Karpas-422 (cell line): ENCODE measurements at regions not wholly inside any gene's neighbourhood (a gene's known extent, or its start where the extent isn't known, plus 50 kb on each side); places are given as distances from the start of the nearest gene placed in this dataset.
A peak's percentile ranks its signal among the peaks of the same experiment; 100 is the strongest.
"Not testable (repeated sequence)": the region's sequence is repeated elsewhere in the genome, so short reads cannot be mapped to it uniquely, and the experiment has no call there.

Experiments used
- DNase-seq: peaks from one replicate; pipeline ENCODE4 v3.0.0-alpha.2; 2015
- H2AFZ ChIP-seq: fragments of 200-600 bp; sonication (generic); 2 replicates; pipeline ENCODE4 v1.6.1; 2014; ENCODE audit warnings: antibody characterized with exemption, low read length, mixed read lengths
- H3K27ac ChIP-seq: fragments of 200-600 bp; sonication (generic); 2 replicates; pipeline ENCODE4 v1.5.1; 2014; ENCODE audit warnings: mild to moderate bottlenecking, low read length, moderate library complexity
- H3K27me3 ChIP-seq: fragments of 200-600 bp; sonication (generic); 2 replicates; pipeline ENCODE4 v1.6.1; 2014; ENCODE audit warnings: low read length, mixed read lengths
- H3K36me3 ChIP-seq: fragments of 200-600 bp; sonication (generic); 2 replicates; pipeline ENCODE4 v1.6.1; 2014; ENCODE audit warnings: low read length, mixed read lengths; ENCODE audit not compliant: insufficient read depth
- H3K4me1 ChIP-seq: fragments of 200-600 bp; sonication (generic); 2 replicates; pipeline ENCODE4 v1.6.1; 2014; ENCODE audit warnings: mild to moderate bottlenecking, low read length, mixed read lengths
- H3K4me2 ChIP-seq: fragments of 200-600 bp; sonication (generic); 2 replicates; pipeline ENCODE4 v1.6.1; 2014; ENCODE audit warnings: low read length, low read depth, mild to moderate bottlenecking; ENCODE audit not compliant: poor library complexity, severe bottlenecking
- H3K4me3 ChIP-seq: fragments of 200-600 bp; sonication (generic); 2 replicates; pipeline ENCODE4 v1.5.1; 2014; ENCODE audit warnings: mild to moderate bottlenecking, antibody characterized with exemption, low read length, mixed read lengths
- H3K79me2 ChIP-seq: fragments of 200-600 bp; sonication (generic); 2 replicates; pipeline ENCODE4 v1.6.1; 2014; ENCODE audit warnings: mild to moderate bottlenecking, low read length, mixed read lengths
- H3K9ac ChIP-seq: fragments of 200-600 bp; sonication (generic); 2 replicates; pipeline ENCODE4 v1.6.0; 2014; ENCODE audit warnings: low read length
- H3K9me2 ChIP-seq: fragments of 200-600 bp; sonication (generic), shearing (Covaris generic); replicated peaks from 2 replicates; pipeline ENCODE4 v1.6.0; 2014; ENCODE audit warnings: mild to moderate bottlenecking, low read length, moderate library complexity; ENCODE audit not compliant: insufficient read depth
- H3K9me3 ChIP-seq: fragments of 300-700, 200-600 bp; sonication (generic); 2 replicates; pipeline ENCODE4 v1.6.1; 2014; ENCODE audit warnings: low read length, mixed read lengths
- H4K20me1 ChIP-seq: fragments of 200-600 bp; sonication (generic); 2 replicates; pipeline ENCODE4 v1.6.1; 2014; ENCODE audit warnings: mild to moderate bottlenecking, antibody characterized with exemption, low read length, low read depth; ENCODE audit not compliant: insufficient read depth

- Histone ChIP-seq H3K9ac (no peak overlapping the region), H2AFZ (no peak overlapping the region), H3K79me2 (no peaks in the 10 kb centered on the region), H3K4me3 (no peak overlapping the region), H3K4me1 (0 out of 2 replicates have a peak, but pooled peaks cover 3% of the 10 kb centered on the region), H3K9me3 (no peaks in the 10 kb centered on the region), H3K27me3 (no peaks in the 10 kb centered on the region), H3K9me2 (no peaks in the 10 kb centered on the region), H3K36me3 (no peaks in the 10 kb centered on the region), H3K27ac (no peak overlapping the region), H4K20me1 (no peaks in the 10 kb centered on the region), H3K4me2 (no peak overlapping the region)
- no peak for DNase-seq
These were observed 1691.6 kb upstream of the LRRTM3 start for GRCh38 chr10:65234261-65234660.

- H3K27ac ChIP-seq = no peak overlapping the region
- H3K27me3 ChIP-seq = no peaks in the 10 kb centered on the region
- no peak overlapping the region for H3K9ac ChIP-seq
- H3K4me3 ChIP-seq = no peak overlapping the region
- H3K9me2 ChIP-seq = no peaks in the 10 kb centered on the region
- H3K9me3 ChIP-seq = no peaks in the 10 kb centered on the region
- H4K20me1 ChIP-seq = no peaks in the 10 kb centered on the region
- no peaks in the 10 kb centered on the region for H3K36me3 ChIP-seq
- 0 out of 2 replicates have a peak, but pooled peaks cover 3% of the 10 kb centered on the region for H3K4me1 ChIP-seq
- peak overlapping the region; percentile 57; the same call in 1 of the 2 replicates for H2AFZ ChIP-seq
- no peak for DNase-seq
- H3K79me2 ChIP-seq = no peaks in the 10 kb centered on the region
- H3K4me2 ChIP-seq = no peak overlapping the region
These were observed 1690.6 kb upstream of the LRRTM3 start for GRCh38 chr10:65235266-65235665.

- Histone ChIP-seq H3K27me3 (no peaks in the 10 kb centered on the region), H3K9ac (no peak overlapping the region), H3K27ac (no peak overlapping the region), H3K36me3 (no peaks in the 10 kb centered on the region), H4K20me1 (no peaks in the 10 kb centered on the region), H3K9me3 (no peaks in the 10 kb centered on the region), H3K4me3 (no peak overlapping the region), H3K79me2 (no peaks in the 10 kb centered on the region), H3K9me2 (no peaks in the 10 kb centered on the region), H2AFZ (peak overlapping the region; percentile 57; the same call in 1 of the 2 replicates), H3K4me2 (no peak overlapping the region), H3K4me1 (0 out of 2 replicates have a peak, but pooled peaks cover 3% of the 10 kb centered on the region)
- DNase-seq = no peak
These were observed 1690.0 kb upstream of the LRRTM3 start for GRCh38 chr10:65235846-65236245.

GRCh38 chr10:65265451-65265954 lies 1660.3 kb upstream of the LRRTM3 start:
- H3K9me3 ChIP-seq = no peaks in the 10 kb centered on the region
- H3K27me3 ChIP-seq = no peaks in the 10 kb centered on the region
- H2AFZ ChIP-seq = 0 out of 2 replicates have a peak overlapping the region, but pooled peaks have one; percentile 60
- H3K9me2 ChIP-seq = no peaks in the 10 kb centered on the region
- no peak overlapping the region for H3K27ac ChIP-seq
- H3K36me3 ChIP-seq = no peaks in the 10 kb centered on the region
- no peak overlapping the region for H3K4me2 ChIP-seq
- H3K4me3 ChIP-seq = no peak overlapping the region
- no peaks in the 10 kb centered on the region for H4K20me1 ChIP-seq
- H3K4me1 ChIP-seq = no peaks in the 10 kb centered on the region; the same call in 1 of the 2 replicates
- no peaks in the 10 kb centered on the region for H3K79me2 ChIP-seq
- DNase-seq = no peak
- H3K9ac ChIP-seq = no peak overlapping the region

DNA sequence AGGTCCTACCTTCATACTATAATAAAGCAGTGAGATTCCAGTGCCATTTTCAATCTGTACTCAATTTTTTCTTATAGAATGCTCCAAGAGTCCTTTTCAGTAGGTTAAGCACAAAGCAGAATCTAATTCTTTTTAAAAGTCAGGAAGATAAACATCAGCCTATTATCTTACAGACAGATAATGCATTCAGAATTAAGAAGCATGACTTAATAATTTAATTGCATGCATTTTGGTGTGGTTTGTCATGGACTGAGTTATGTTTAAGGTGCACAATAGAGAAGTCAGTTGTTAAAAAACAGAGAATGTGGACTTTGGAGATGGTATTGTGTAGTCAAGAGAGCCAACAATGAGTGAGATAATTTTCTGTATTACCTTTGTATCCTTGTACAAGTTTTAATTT lies 1656.3 kb upstream of the LRRTM3 start:
- not testable (repeated sequence) for H3K4me2 ChIP-seq, H3K9me2 ChIP-seq, H4K20me1 ChIP-seq, H3K27me3 ChIP-seq, H3K9me3 ChIP-seq, H3K9ac ChIP-seq, H3K36me3 ChIP-seq, H3K4me1 ChIP-seq, DNase-seq, H3K27ac ChIP-seq, H3K79me2 ChIP-seq, H2AFZ ChIP-seq, H3K4me3 ChIP-seq

GRCh38 chr10:65270969-65271368 lies 1654.9 kb upstream of the LRRTM3 start:
- Histone ChIP-seq H2AFZ (0 out of 2 replicates have a peak overlapping the region, but pooled peaks have one; percentile 56), H4K20me1 (no peaks in the 10 kb centered on the region), H3K27me3 (no peaks in the 10 kb centered on the region), H3K79me2 (no peaks in the 10 kb centered on the region), H3K4me1 (no peaks in the 10 kb centered on the region; the same call in 1 of the 2 replicates), H3K4me2 (no peak overlapping the region), H3K9me3 (no peaks in the 10 kb centered on the region), H3K36me3 (no peaks in the 10 kb centered on the region), H3K4me3 (no peak overlapping the region), H3K9ac (no peak overlapping the region), H3K9me2 (no peaks in the 10 kb centered on the region), H3K27ac (no peak overlapping the region)
- DNase-seq = no peak

DNA sequence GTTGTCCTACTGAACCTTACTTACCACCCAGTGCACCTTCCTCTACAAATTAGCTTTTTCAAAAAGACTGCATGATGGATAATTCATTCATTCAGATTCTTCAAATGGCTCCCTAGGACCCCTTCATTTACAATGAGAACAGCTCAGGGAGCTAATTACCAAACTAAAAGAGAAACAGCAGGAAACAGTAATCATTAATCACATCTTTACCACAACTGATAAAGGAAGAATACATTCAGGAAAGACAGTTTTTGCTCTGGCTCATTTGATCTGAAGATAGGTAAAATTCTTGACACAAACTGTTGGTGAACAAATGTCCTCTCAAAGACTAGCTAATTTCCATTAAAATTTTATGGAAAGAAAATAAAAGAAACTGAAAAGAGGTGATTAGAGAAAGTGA lies 1652.7 kb upstream of the LRRTM3 start:
- Histone ChIP-seq H3K9me3 (0 out of 2 replicates have a peak, but pooled peaks cover 2% of the 10 kb centered on the region), H3K36me3 (no peaks in the 10 kb centered on the region), H3K27ac (no peak overlapping the region), H3K9ac (no peak overlapping the region), H3K9me2 (no peaks in the 10 kb centered on the region), H3K27me3 (no peaks in the 10 kb centered on the region), H3K79me2 (no peaks in the 10 kb centered on the region), H3K4me2 (no peak overlapping the region), H3K4me1 (no peaks in the 10 kb centered on the region; the same call in 1 of the 2 replicates), H3K4me3 (no peak overlapping the region), H4K20me1 (no peaks in the 10 kb centered on the region), H2AFZ (no peak overlapping the region)
- DNase-seq = no peak

DNA sequence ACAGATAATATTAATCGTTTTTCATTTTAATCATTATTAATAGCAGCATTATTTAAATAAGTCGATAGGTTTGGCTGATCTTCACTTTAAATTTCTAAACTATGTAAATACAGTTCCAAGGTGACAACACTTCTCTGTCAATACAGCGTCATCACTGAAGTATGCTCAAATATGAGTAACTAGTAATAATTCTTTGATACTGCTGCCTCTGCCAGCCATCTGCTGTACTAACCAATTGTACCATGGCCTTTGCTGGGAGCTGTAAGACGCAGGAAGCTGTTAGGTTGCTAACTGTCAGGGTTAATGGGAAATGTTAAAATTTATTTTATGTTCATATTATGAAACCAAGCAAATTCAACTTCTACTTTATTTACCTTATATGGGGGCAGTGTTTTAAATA lies 1650.5 kb upstream of the LRRTM3 start:
- H3K9me2 ChIP-seq = no peaks in the 10 kb centered on the region
- H3K79me2 ChIP-seq = no peaks in the 10 kb centered on the region
- H3K27me3 ChIP-seq = no peaks in the 10 kb centered on the region
- no peaks in the 10 kb centered on the region for H3K4me1 ChIP-seq
- H3K4me3 ChIP-seq = no peak overlapping the region
- DNase-seq = no peak
- H3K9ac ChIP-seq = no peak overlapping the region
- no peak overlapping the region for H2AFZ ChIP-seq
- no peak overlapping the region for H3K27ac ChIP-seq
- H3K36me3 ChIP-seq = no peaks in the 10 kb centered on the region
- H3K4me2 ChIP-seq = no peak overlapping the region
- H4K20me1 ChIP-seq = no peaks in the 10 kb centered on the region
- peaks cover 10% of the 10 kb centered on the region; the same call in 1 of the 2 replicates for H3K9me3 ChIP-seq
